GM21576 (cell line): ENCODE measurements at regions not wholly inside any gene's neighbourhood (a gene's known extent, or its start where the extent isn't known, plus 50 kb on each side); places are given as distances from the start of the nearest gene placed in this dataset.
A peak's percentile ranks its signal among the peaks of the same experiment; 100 is the strongest.

Experiments used
- ATAC-seq: cut with Tn5 transposase; IDR thresholded peaks from one replicate; pipeline ENCODE4 v1.9.1; 2021; ENCODE audit warnings: mild to moderate bottlenecking, moderate library complexity; ENCODE audit not compliant: unreplicated experiment

DNA sequence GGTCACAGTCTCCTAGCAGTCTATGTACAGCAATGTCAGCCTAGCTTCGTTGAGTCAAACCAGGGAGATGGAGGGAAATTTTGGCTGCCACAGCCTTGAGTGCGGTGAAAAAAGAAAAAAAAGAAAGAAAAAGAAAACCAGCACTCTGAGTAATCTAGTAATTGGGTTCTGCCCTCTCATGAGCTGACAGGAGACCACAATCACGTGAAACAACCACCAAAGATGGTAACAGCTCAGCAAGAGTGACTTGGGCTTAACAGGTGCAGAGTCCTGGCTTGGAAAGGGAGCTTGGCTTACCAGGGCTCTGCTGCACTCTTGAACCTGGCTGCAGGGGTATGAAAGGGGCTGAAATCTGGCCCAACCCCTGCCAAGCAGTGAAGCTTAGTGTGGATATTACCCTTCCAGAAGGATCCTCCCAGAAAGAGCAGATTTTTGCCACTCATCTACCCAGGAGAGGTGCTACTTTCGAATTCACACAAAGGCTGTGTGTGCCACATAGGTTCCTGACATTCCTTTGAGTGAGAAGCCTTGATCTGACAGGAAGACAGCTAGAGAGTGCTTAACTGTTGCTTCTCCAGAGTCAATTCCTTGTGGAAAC lies 350.3 kb downstream of the PTTG2 start:
- ATAC-seq: peak; percentile 88

GRCh38 chr4:38311495-38312126 lies 351.4 kb downstream of the PTTG2 start:
- no peak for ATAC-seq

DNA sequence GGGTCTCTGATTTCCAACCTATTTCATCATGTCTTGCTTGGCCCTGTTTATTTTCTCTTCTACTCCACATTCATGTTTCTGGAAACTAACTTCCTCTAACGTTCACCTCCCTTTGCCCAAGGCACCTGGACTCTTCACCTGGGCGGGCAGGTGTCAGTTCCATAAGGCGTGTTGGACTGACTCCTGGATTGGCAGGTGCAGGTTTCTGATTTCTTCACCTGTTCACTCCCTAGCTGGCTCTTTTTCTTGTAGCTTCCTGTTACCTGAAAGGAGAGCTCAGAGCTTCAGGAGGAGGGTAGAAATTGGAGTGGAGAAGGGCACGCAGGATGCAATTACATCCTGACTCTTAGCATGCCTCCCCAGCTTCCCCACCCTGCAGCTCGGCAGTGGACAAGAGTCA lies 350.8 kb upstream of the KLF3 start:
- ATAC-seq: no peak

DNA sequence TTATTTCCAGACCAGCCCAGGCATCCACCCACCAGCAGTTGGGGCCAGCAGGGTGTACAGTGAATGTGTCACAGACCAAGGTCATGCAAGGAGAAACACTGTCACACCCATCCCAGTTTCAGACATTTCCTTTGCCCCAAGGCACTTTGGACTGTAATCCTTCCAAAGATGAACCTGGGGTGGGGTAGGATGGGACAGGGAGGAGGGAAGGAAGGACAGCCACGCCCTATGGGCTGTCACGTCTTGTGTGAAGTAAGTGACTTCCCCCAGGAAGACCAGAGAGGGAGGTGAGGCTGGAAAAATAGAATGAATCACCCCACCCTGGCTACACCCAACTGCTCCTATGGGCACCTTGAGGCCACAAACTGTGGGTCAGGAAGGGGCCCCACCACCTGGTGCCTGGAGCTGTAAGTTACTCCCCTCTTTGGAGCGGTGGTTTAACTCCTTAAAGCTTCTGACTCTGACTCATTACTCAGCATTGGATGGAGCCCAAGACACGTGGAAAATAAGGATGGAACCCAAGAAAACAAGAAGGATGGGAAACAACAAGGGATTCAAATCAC lies 349.9 kb upstream of the KLF3 start:
- no peak for ATAC-seq

GRCh38 chr4:38314663-38315062 lies 349.3 kb upstream of the KLF3 start:
- no peak for ATAC-seq

DNA sequence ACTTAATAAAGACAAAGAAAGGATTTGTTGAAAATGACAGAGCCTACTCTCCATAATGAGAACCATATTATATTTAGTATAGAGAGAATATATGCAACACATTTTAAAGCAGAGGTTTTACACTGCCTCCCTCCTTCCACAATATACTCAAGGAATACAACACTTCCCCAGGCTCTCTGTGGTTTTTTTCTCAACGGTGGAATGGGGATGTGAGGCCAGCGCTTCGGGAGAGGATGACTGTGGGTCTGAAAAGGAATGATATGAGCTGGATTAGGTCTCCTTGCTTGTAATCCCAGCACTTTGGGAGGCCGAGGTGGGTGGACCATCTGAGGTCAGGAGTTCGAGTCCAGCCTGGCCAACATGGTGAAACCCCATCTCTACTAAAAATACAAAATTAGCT lies 348.7 kb upstream of the KLF3 start:
- ATAC-seq: no peak

DNA sequence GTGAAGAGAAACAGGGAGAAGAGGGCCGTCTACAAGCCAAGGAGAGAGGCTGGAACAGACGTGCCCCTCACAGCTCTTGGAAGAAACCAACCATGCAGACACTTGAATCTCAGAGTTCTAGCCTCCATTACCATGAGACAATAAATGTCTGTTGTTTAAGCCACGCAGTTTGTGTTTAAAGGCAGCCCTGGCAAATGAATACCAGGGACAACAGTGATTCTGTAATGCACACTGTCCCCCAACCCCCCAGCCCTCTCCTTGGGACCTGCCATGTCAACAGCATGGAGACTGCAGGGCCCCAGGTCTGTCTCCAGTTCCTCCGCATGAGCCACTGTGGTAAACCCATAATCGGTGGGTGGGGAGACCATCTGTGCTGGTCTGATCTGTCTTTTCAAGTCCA lies 348.0 kb upstream of the KLF3 start:
- no peak for ATAC-seq

- no peak for ATAC-seq
These were observed 346.8 kb upstream of the KLF3 start for GRCh38 chr4:38317041-38317674.

DNA sequence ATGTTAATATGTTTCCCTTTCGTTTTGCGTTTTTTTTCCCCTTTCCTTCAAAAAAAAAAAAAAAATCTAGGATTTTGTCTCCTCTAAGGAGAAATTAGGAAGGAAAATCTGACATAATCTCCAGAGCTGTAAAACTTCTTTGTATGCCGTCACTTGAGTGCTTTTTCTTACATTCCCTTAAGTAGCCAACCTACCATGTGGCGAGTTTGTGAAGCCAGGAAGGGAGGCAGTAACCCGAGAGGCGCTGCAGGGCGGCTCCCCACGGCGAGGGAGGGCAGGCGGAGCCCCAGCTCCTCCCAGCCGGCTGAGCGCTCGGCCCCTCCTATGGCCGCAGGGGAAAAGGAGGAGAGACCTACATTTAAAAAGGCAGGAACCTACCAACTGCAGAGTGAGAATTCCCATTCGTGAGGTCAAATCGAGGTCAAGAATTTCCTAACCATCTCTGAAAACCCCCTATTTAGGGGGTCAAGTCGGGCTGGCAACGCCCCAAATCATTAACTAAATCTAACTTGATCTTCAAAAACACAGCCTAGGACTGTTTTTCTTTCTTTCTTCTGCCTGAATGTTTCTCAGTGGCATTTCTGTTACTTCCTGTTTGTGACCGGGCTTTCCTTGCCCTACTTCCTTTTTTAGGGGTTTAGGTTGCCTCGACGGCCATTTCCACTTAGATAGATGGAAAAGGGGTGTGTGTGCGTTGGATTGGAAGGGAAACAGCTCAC lies 345.1 kb upstream of the KLF3 start:
- ATAC-seq: peak; percentile 90

DNA sequence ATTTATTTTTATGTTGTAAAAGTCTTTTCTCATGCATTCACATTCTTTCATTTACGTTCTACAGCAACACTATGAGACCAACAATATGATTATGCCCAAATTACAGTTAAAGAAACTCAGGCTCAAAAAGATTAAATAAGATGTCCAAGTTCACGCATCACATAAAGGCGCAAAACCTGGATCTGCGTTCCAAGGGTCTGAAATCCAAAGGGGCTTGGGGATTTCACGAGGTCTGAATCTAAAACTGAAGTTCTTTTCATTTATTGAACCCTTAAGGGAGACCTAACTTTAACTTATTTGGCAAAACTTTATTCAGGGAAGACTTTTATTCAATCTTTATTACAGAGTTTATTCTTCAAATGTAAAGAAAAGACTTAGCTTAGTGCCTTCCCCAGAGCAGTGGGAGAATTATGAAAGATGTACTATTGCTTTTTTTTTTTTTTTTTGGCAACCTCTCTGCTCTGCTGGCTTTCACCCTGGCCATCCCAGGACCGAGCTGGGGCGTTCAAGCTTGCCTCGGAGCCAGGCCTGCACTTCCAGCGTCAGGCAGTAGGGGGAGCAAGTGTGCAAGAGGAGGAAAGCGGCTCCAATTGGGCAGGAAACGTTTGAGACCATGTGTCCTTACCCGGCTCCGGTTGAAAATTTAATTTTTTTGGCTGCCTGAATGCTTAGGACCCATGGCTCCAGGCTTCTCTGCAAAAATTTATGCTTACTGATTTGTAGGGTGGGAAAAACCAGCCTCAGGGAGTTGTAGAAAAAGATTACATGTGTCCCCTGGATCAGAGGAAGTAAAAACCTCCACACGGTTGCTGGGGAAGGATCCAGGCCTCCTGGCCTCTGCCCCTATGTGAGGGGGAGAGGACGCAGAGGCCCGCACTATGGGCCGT lies 344.3 kb upstream of the KLF3 start:
- ATAC-seq: peak; percentile 51

- ATAC-seq: no peak
These were observed 343.7 kb upstream of the KLF3 start for GRCh38 chr4:38320343-38320695.

GRCh38 chr4:38320833-38321232 lies 343.2 kb upstream of the KLF3 start:
- no peak for ATAC-seq

GRCh38 chr4:38322714-38323113 lies 341.3 kb upstream of the KLF3 start:
- ATAC-seq: no peak

DNA sequence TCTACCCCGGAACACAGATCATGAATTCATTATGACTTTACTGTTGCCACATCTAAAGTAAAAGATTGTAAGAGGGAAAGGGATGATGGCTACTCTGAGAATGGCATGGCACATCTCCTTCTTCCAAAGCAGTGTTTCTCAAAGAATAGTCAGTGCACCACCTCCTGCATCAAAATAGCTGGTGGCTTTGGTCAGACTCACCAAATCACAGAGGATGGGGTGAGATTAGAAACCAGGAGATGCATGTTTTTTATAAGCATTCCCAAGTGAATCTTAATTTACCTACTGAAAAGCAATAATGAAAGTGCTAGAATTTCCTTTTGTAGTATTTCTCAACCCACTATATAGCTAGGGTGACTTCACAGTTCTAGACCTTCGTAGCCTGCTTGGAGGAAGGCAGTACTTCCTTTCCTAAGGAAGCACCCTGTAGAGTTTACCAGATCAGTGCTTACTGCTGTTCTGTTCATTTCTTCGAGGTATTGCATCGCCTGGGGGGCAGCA lies 340.8 kb upstream of the KLF3 start:
- no peak for ATAC-seq

GRCh38 chr4:38324861-38325628 lies 339.0 kb upstream of the KLF3 start:
- no peak for ATAC-seq

DNA sequence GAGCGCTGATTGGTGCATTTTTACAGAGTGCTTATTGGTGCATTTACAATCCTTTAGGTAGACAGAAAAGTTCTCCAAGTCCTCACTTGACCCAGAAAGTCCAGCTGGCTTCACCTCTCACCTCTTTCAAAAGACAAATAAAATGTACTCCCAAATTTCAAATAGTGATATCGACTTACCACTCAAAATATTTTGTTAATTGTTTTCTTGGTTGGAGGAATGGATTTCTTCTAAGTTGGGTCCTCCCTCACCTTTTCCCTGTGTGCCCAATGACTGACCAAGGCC lies 338.4 kb upstream of the KLF3 start:
- ATAC-seq: no peak

- no peak for ATAC-seq
These were observed 337.5 kb upstream of the KLF3 start for GRCh38 chr4:38326499-38326898.

DNA sequence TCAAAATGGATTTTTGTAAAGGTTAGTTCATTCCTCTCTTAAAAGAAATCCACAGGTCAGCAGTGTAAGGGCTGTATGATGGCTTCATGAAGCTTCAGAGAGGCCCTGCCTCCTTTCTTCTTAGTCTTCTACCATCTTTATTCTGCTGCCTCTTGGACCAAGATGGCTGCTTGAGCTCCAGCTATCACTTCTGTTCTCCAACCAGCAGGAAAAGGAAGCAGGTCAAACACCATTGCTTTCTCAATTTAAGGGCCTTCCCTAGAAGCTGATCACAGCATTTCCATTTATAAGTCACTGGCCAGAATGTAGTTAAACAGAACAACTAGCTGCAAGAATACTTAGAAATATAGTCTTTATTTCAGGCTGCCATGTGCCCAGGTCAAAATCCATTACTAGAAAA lies 336.8 kb upstream of the KLF3 start:
- no peak for ATAC-seq

GRCh38 chr4:38328989-38329729 lies 334.8 kb upstream of the KLF3 start:
- no peak for ATAC-seq
